Karpas-422 (cell line): ENCODE measurements at regions not wholly inside any gene's neighbourhood (a gene's known extent, or its start where the extent isn't known, plus 50 kb on each side); places are given as distances from the start of the nearest gene placed in this dataset.

Source experiments
- DNase-seq: peaks from one replicate; pipeline ENCODE4 v3.0.0-alpha.2; 2015
- H2AFZ ChIP-seq: fragments of 200-600 bp; sonication (generic); 2 replicates; pipeline ENCODE4 v1.6.1; 2014; ENCODE audit warnings: antibody characterized with exemption, low read length, mixed read lengths
- H3K27ac ChIP-seq: fragments of 200-600 bp; sonication (generic); 2 replicates; pipeline ENCODE4 v1.5.1; 2014; ENCODE audit warnings: mild to moderate bottlenecking, low read length, moderate library complexity
- H3K27me3 ChIP-seq: fragments of 200-600 bp; sonication (generic); 2 replicates; pipeline ENCODE4 v1.6.1; 2014; ENCODE audit warnings: low read length, mixed read lengths
- H3K36me3 ChIP-seq: fragments of 200-600 bp; sonication (generic); 2 replicates; pipeline ENCODE4 v1.6.1; 2014; ENCODE audit warnings: low read length, mixed read lengths; ENCODE audit not compliant: insufficient read depth
- H3K4me1 ChIP-seq: fragments of 200-600 bp; sonication (generic); 2 replicates; pipeline ENCODE4 v1.6.1; 2014; ENCODE audit warnings: mild to moderate bottlenecking, low read length, mixed read lengths
- H3K4me2 ChIP-seq: fragments of 200-600 bp; sonication (generic); 2 replicates; pipeline ENCODE4 v1.6.1; 2014; ENCODE audit warnings: low read length, low read depth, mild to moderate bottlenecking; ENCODE audit not compliant: poor library complexity, severe bottlenecking
- H3K4me3 ChIP-seq: fragments of 200-600 bp; sonication (generic); 2 replicates; pipeline ENCODE4 v1.5.1; 2014; ENCODE audit warnings: mild to moderate bottlenecking, antibody characterized with exemption, low read length, mixed read lengths
- H3K79me2 ChIP-seq: fragments of 200-600 bp; sonication (generic); 2 replicates; pipeline ENCODE4 v1.6.1; 2014; ENCODE audit warnings: mild to moderate bottlenecking, low read length, mixed read lengths
- H3K9ac ChIP-seq: fragments of 200-600 bp; sonication (generic); 2 replicates; pipeline ENCODE4 v1.6.0; 2014; ENCODE audit warnings: low read length
- H3K9me2 ChIP-seq: fragments of 200-600 bp; sonication (generic), shearing (Covaris generic); replicated peaks from 2 replicates; pipeline ENCODE4 v1.6.0; 2014; ENCODE audit warnings: mild to moderate bottlenecking, low read length, moderate library complexity; ENCODE audit not compliant: insufficient read depth
- H3K9me3 ChIP-seq: fragments of 300-700, 200-600 bp; sonication (generic); 2 replicates; pipeline ENCODE4 v1.6.1; 2014; ENCODE audit warnings: low read length, mixed read lengths
- H4K20me1 ChIP-seq: fragments of 200-600 bp; sonication (generic); 2 replicates; pipeline ENCODE4 v1.6.1; 2014; ENCODE audit warnings: mild to moderate bottlenecking, antibody characterized with exemption, low read length, low read depth; ENCODE audit not compliant: insufficient read depth

DNA sequence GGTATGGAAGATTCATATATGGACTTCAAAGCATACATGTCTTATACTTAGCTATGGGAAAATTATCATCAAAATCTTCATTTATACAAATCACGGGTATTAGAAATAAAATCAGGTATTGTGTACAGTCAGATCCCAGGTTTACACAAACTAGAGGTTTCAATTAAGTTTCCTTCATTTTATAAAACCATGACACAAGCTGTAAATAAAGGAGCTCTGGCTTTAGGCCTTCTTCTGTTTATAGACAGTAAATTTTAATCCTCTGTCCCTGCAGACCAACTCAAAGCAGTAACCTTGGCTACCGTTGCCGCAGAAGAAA, 68.8 kb upstream of the CHD2 start:
- no peaks in the 10 kb centered on the region for H3K9me2 ChIP-seq
- H3K9me3 ChIP-seq, result no peaks in the 10 kb centered on the region
- no peak overlapping the region for H2AFZ ChIP-seq
- H3K27ac ChIP-seq, result peak overlapping the region; percentile 99
- H3K9ac ChIP-seq, result peak overlapping the region; percentile 62
- H3K4me3 ChIP-seq, result peak overlapping the region; percentile 47
- no peaks in the 10 kb centered on the region for H3K36me3 ChIP-seq
- peak overlapping the region; percentile 93 for H3K4me2 ChIP-seq
- no peaks in the 10 kb centered on the region for H3K79me2 ChIP-seq
- peaks cover 51% of the 10 kb centered on the region for H3K4me1 ChIP-seq
- no peak for DNase-seq
- H3K27me3 ChIP-seq, result no peaks in the 10 kb centered on the region
- H4K20me1 ChIP-seq, result no peaks in the 10 kb centered on the region

DNA sequence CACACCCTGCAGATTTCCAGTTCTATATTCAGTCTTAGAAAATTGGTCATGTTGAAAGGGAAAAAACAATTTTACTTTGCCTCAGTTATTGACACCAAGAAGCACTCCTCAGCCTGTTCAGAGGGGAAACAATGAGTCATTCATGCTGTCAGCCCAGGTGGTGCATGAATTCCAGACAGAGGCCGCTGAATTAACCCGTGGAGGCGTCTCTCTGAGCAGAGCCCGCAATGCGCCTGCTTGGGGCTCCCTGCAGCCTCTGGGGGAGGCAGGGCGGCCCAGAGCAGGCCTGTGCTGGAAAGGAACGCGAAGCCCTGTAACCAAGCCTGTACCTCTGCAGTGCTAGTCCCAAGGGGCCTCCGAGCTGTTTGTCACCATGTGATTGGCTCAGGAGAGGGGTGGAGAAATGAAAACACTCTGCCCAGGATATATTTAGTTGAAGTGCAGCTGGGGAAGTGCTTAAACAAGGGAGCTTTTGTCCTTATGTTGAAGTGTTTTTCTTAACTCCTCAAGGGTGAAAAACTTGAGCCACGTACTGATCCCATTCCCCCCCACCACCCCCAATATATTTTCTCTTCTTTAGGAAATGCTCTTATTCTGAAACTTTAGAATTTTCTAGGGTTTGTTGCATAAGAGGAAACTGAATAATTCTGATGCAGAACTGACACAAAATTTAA, 68.3 kb upstream of the CHD2 start:
- H3K9ac ChIP-seq, result peak overlapping the region; percentile 68
- peaks cover 51% of the 10 kb centered on the region for H3K4me1 ChIP-seq
- no peaks in the 10 kb centered on the region for H4K20me1 ChIP-seq
- no peaks in the 10 kb centered on the region for H3K9me3 ChIP-seq
- no peaks in the 10 kb centered on the region for H3K27me3 ChIP-seq
- H2AFZ ChIP-seq, result no peak overlapping the region
- H3K4me3 ChIP-seq, result peak overlapping the region; percentile 61
- H3K36me3 ChIP-seq, result no peaks in the 10 kb centered on the region
- DNase-seq, result peak; percentile 99
- peak overlapping the region; percentile 99 for H3K27ac ChIP-seq
- H3K79me2 ChIP-seq, result no peaks in the 10 kb centered on the region
- peak overlapping the region; percentile 93 for H3K4me2 ChIP-seq
- H3K9me2 ChIP-seq, result no peaks in the 10 kb centered on the region

DNA sequence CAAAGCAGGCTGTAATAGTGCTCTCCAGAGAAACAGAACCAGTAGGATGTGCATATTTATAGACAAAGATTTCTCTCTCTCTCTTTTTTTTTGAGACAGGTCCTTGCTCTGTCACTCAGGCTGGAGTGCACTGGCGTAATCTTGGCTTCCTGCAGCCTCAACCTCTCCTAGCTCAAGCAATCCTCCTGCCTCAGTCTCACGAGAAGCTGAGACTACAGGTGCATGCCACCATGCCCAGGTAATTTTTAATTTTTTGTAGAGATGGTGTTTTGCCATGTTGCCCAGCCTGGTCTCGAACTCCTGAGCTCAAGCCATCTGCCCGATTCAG, 67.1 kb upstream of the CHD2 start:
- Histone ChIP-seq H3K4me1 (peaks cover 51% of the 10 kb centered on the region), H3K27ac (peak overlapping the region; percentile 99), H3K36me3 (no peaks in the 10 kb centered on the region), H3K4me2 (peak overlapping the region; percentile 93), H2AFZ (0 out of 2 replicates have a peak overlapping the region, but pooled peaks have one; percentile 17), H3K9me2 (no peaks in the 10 kb centered on the region), H3K9ac (peak overlapping the region; percentile 68), H3K4me3 (peak overlapping the region; percentile 61; the same call in 1 of the 2 replicates), H3K27me3 (no peaks in the 10 kb centered on the region), H3K79me2 (no peaks in the 10 kb centered on the region), H4K20me1 (no peaks in the 10 kb centered on the region), H3K9me3 (no peaks in the 10 kb centered on the region)
- peak; percentile 58 for DNase-seq

DNA sequence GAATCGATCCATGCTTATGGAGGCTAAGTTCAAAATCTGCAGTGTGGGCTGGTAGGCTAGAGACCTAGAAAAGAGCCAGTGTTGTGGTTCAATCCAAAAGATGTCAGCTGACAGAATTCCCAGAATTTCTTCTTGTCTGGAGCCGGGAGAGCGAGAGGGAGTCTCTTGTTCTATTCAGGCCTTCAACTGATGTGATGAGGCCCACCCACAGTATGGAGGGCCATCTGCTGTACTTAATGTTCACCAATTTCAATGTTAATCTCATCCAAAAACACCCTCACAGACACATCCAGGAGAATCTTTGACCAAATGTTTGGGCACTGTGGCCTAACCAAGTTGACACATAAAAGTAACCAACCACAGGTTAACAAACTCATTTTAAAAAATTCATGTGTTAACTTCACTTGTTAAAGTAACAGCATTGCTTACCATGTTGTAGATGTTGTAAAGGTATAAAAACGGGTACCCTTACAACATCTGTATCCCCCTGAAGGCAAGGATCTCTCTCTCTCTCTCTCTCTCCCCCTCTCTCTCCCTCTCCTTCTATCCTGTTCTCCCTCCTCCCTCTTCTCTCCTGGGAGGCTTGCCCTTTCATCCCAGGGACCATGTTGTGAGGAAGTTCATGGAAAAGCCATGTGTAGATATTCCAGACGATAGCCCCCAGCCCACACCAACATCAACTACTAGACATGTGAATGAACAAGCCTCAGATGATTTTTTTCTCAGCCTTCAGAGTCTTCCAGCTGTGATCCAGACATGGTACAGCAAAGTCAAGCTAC, 66.4 kb upstream of the CHD2 start:
- Histone ChIP-seq H3K79me2 (no peaks in the 10 kb centered on the region), H3K27ac (peak overlapping the region; percentile 99), H3K9ac (peak overlapping the region; percentile 68), H3K27me3 (no peaks in the 10 kb centered on the region), H3K4me2 (peak overlapping the region; percentile 93), H3K9me3 (no peaks in the 10 kb centered on the region), H3K9me2 (no peaks in the 10 kb centered on the region), H2AFZ (no peak overlapping the region; the same call in 1 of the 2 replicates), H4K20me1 (no peaks in the 10 kb centered on the region), H3K4me1 (peaks cover 55% of the 10 kb centered on the region), H3K4me3 (no peak overlapping the region), H3K36me3 (no peaks in the 10 kb centered on the region)
- DNase-seq, result peak; percentile 29

DNA sequence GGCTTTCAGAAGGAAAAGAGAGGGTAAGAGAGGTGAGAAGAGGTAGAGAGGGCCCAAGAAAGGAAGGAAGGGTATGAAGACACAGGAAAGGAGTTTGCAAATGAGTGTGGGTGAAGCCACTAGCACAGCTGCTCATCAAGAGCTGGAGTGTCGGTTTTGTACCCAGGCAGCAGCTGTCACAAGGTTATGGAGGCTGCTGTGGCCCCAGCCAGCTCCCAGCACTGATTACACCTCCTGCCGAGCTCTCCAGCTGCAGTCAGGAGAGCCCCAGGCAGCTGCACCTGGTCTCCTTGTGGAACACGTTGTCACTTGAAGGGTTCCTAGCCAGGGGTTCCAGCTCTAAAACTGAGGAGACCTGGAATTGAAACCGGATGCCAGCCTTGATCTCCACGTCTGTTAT, 60.4 kb upstream of the CHD2 start:
- Histone ChIP-seq H4K20me1 (no peaks in the 10 kb centered on the region), H3K9me2 (no peaks in the 10 kb centered on the region), H3K9me3 (no peaks in the 10 kb centered on the region), H3K27me3 (no peaks in the 10 kb centered on the region), H3K4me1 (peaks cover 18% of the 10 kb centered on the region), H3K36me3 (no peaks in the 10 kb centered on the region), H3K79me2 (no peaks in the 10 kb centered on the region), H3K9ac (peak overlapping the region; percentile 28; the same call in 1 of the 2 replicates), H3K27ac (peak overlapping the region; percentile 54), H2AFZ (peak overlapping the region; percentile 72; the same call in 1 of the 2 replicates), H3K4me3 (peak overlapping the region; percentile 0; the same call in 1 of the 2 replicates), H3K4me2 (peak overlapping the region; percentile 42)
- peak; percentile 56 for DNase-seq

DNA sequence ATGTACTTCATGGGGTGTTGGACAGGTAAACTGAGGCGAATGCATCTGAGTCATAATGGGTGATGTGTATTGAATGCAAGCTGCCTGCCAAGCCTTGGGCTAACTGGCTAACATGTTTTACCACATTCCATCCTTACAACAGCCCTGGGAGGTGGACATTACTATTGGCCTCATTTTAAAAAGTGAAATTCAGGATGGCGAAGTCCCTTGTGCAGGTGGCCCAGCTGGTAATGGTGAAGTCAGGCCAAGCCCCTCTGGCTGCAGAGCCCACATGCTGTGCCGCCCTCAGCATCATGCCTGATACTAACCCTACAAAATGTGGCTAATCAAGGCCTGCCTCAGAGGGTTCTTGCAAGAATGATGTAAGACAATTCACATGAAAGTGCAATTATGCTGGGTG, 60.0 kb upstream of the CHD2 start:
- H3K9me3 ChIP-seq, result no peaks in the 10 kb centered on the region
- H4K20me1 ChIP-seq, result no peaks in the 10 kb centered on the region
- H3K27ac ChIP-seq, result peak overlapping the region; percentile 54
- no peaks in the 10 kb centered on the region for H3K9me2 ChIP-seq
- no peaks in the 10 kb centered on the region for H3K79me2 ChIP-seq
- H2AFZ ChIP-seq, result peak overlapping the region; percentile 72; the same call in 1 of the 2 replicates
- H3K36me3 ChIP-seq, result no peaks in the 10 kb centered on the region
- DNase-seq, result no peak
- H3K27me3 ChIP-seq, result no peaks in the 10 kb centered on the region
- H3K4me1 ChIP-seq, result peaks cover 23% of the 10 kb centered on the region
- H3K4me3 ChIP-seq, result no peak overlapping the region; the same call in 1 of the 2 replicates
- H3K9ac ChIP-seq, result peak overlapping the region; percentile 28; the same call in 1 of the 2 replicates
- peak overlapping the region; percentile 42 for H3K4me2 ChIP-seq

DNA sequence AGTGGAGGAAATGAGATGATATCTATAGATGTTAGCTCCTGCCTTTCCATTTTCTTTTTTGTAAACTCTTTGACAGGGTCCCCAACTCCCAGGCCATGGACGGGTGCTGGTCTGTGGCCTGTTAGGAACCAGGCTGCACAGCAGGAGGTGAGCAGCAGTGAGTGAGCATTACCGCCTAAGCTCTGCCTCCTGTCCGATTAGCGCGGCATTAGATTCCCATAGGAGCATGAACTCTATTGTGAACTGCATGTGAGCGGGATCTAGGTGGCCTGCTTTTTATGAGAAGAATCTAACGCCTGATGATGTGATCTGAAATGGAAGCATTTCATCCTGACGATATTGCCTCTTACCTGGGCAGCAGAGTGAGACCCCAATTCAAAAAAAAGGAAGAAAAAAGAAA, 56.8 kb upstream of the CHD2 start:
- H4K20me1 ChIP-seq, result no peaks in the 10 kb centered on the region
- H3K9me3 ChIP-seq, result no peaks in the 10 kb centered on the region
- no peaks in the 10 kb centered on the region for H3K36me3 ChIP-seq
- DNase-seq, result no peak
- H3K27me3 ChIP-seq, result no peaks in the 10 kb centered on the region
- H3K9me2 ChIP-seq, result no peaks in the 10 kb centered on the region
- no peak overlapping the region for H3K4me3 ChIP-seq
- H2AFZ ChIP-seq, result no peak overlapping the region
- no peak overlapping the region for H3K27ac ChIP-seq
- H3K4me2 ChIP-seq, result no peak overlapping the region
- no peak overlapping the region for H3K9ac ChIP-seq
- H3K4me1 ChIP-seq, result peaks cover 41% of the 10 kb centered on the region
- H3K79me2 ChIP-seq, result no peaks in the 10 kb centered on the region

DNA sequence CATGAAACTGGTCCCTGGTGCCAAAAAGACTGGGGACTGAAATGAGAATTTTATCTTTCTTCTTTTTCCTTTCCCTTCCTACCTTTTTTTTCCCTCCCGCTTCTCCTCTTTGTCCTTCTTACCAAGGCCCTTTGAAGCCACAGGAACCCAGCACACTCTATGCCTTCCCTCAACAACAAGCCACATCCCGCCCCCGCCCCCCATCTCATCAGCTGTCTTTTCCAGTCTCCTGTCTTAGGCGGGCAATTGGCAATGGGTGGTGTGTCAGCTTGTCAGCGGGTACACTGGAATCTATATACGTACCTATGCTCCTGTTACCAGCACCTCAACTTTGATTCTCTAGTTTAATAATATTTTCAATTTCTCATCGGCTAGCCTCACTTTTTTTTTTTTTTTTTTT, 56.3 kb upstream of the CHD2 start:
- Histone ChIP-seq H3K79me2 (no peaks in the 10 kb centered on the region), H3K27me3 (no peaks in the 10 kb centered on the region), H3K9me3 (no peaks in the 10 kb centered on the region), H3K9me2 (no peaks in the 10 kb centered on the region), H2AFZ (no peak overlapping the region), H4K20me1 (no peaks in the 10 kb centered on the region), H3K4me2 (no peak overlapping the region), H3K36me3 (no peaks in the 10 kb centered on the region), H3K4me1 (peaks cover 42% of the 10 kb centered on the region), H3K4me3 (no peak overlapping the region), H3K27ac (no peak overlapping the region), H3K9ac (no peak overlapping the region)
- no peak for DNase-seq
